Astrocyte (in vitro differentiated cells and primary cell): ENCODE measurements at regions not wholly inside any gene's neighbourhood (a gene's known extent, or its start where the extent isn't known, plus 50 kb on each side); places are given as distances from the start of the nearest gene placed in this dataset.

Experiments used
- DNase-seq: peaks from one replicate; pipeline ENCODE4 v3.0.0-alpha.2; 2010; ENCODE audit warnings: low read depth
- FAIRE-seq: peaks from 2 replicates; lab custom pipeline; 2011; peaks lifted over from hg19 to GRCh38; lab: Jason Lieb, UNC
- H2AFZ ChIP-seq: 2 replicates; pipeline ENCODE4 v1.6.0; 2012; ENCODE audit warnings: low read depth, low read length, inconsistent platforms
- H3K27ac ChIP-seq: 2 replicates; pipeline ENCODE4 v1.5.1; 2011; ENCODE audit warnings: low read depth, low read length, inconsistent platforms
- H3K27me3 ChIP-seq: 2 replicates; pipeline ENCODE4 v1.6.0; 2011; ENCODE audit warnings: low read length, inconsistent platforms; ENCODE audit not compliant: insufficient read depth
- H3K36me3 ChIP-seq: 2 replicates; pipeline ENCODE4 v1.5.1; 2011; ENCODE audit warnings: low read length, inconsistent platforms; ENCODE audit not compliant: insufficient read depth
- H3K4me1 ChIP-seq: 2 replicates; pipeline ENCODE4 v1.5.1; 2011; ENCODE audit warnings: low read length, inconsistent platforms; ENCODE audit not compliant: insufficient read depth
- H3K4me2 ChIP-seq: 2 replicates; pipeline ENCODE4 v1.6.0; 2012; ENCODE audit warnings: low read length, inconsistent platforms
- H3K4me3 ChIP-seq: 2 replicates; pipeline ENCODE4 v1.5.1; 2011; ENCODE audit warnings: low read depth, mild to moderate bottlenecking, low read length, inconsistent platforms; ENCODE audit not compliant: insufficient read depth
- H3K79me2 ChIP-seq: 2 replicates; pipeline ENCODE4 v1.6.0; 2012; ENCODE audit warnings: mild to moderate bottlenecking, low read length, inconsistent platforms; ENCODE audit not compliant: insufficient read depth
- H3K9ac ChIP-seq: 2 replicates; pipeline ENCODE4 v1.6.0; 2012; ENCODE audit warnings: mild to moderate bottlenecking, low read length, inconsistent platforms
- H3K9me3 ChIP-seq: 2 replicates; pipeline ENCODE4 v1.5.1; 2012; ENCODE audit warnings: low read depth, mild to moderate bottlenecking, low read length, inconsistent platforms; ENCODE audit not compliant: insufficient read depth
- H4K20me1 ChIP-seq: 2 replicates; pipeline ENCODE4 v1.6.0; 2012; ENCODE audit warnings: low read length, inconsistent platforms; ENCODE audit not compliant: insufficient read depth
- H3K27ac Mint-ChIP-seq: one replicate; pipeline ENCODE4 v1.8.0; 2021; ENCODE audit warnings: mild to moderate bottlenecking, mixed read lengths; ENCODE audit not compliant: unreplicated experiment
- H3K27me3 Mint-ChIP-seq: one replicate; pipeline ENCODE4 v1.8.0; 2021; ENCODE audit warnings: low read depth, mixed read lengths; ENCODE audit not compliant: unreplicated experiment
- H3K36me3 Mint-ChIP-seq: one replicate; pipeline ENCODE4 v1.8.0; 2021; ENCODE audit warnings: low read depth, mixed read lengths; ENCODE audit not compliant: unreplicated experiment
- H3K4me1 Mint-ChIP-seq: one replicate; pipeline ENCODE4 v1.8.0; 2021; ENCODE audit warnings: low read depth, mixed read lengths; ENCODE audit not compliant: unreplicated experiment
- H3K4me3 Mint-ChIP-seq: one replicate; pipeline ENCODE4 v1.8.0; 2021; ENCODE audit warnings: mild to moderate bottlenecking, moderate library complexity, mixed read lengths; ENCODE audit not compliant: unreplicated experiment
- H3K9me3 Mint-ChIP-seq: one replicate; pipeline ENCODE4 v1.8.0; 2021; ENCODE audit warnings: mild to moderate bottlenecking, mixed read lengths; ENCODE audit not compliant: unreplicated experiment
- EZH2 ChIP-seq: IDR thresholded peaks from 2 replicates; pipeline ENCODE4 v1.6.1; 2012; ENCODE audit warnings: mild to moderate bottlenecking, low read length, inconsistent platforms; ENCODE audit not compliant: insufficient read depth
- TF ChIP-seq, protein P1 (sequence below): IDR thresholded peaks from 2 replicates; pipeline ENCODE4 v1.5.1; 2011; ENCODE audit warnings: low read depth, mild to moderate bottlenecking, inconsistent platforms, low read length, moderate library complexity; ENCODE audit not compliant: insufficient read depth

- Histone ChIP-seq H2AFZ (no peak overlapping the region), H3K9ac (no peak overlapping the region), H4K20me1 (no peaks in the 10 kb centered on the region), H3K9me3 (no peaks in the 10 kb centered on the region), H3K79me2 (no peaks in the 10 kb centered on the region), H3K27ac (no peak overlapping the region), H3K4me1 (peaks cover 4% of the 10 kb centered on the region), H3K36me3 (no peaks in the 10 kb centered on the region), H3K4me3 (no peak overlapping the region), H3K4me2 (no peak overlapping the region), H3K27me3 (peaks cover 23% of the 10 kb centered on the region)
- Mint-ChIP-seq H3K9me3 (no peaks in the 10 kb centered on the region), H3K27ac (no peak overlapping the region), H3K4me3 (no peak overlapping the region), H3K4me1 (peaks cover 9% of the 10 kb centered on the region), H3K27me3 (peaks cover 42% of the 10 kb centered on the region), H3K36me3 (peaks cover 2% of the 10 kb centered on the region)
- DNase-seq = no peak
- no peak for TF ChIP-seq EZH2
- TF ChIP-seq, protein P1, sequence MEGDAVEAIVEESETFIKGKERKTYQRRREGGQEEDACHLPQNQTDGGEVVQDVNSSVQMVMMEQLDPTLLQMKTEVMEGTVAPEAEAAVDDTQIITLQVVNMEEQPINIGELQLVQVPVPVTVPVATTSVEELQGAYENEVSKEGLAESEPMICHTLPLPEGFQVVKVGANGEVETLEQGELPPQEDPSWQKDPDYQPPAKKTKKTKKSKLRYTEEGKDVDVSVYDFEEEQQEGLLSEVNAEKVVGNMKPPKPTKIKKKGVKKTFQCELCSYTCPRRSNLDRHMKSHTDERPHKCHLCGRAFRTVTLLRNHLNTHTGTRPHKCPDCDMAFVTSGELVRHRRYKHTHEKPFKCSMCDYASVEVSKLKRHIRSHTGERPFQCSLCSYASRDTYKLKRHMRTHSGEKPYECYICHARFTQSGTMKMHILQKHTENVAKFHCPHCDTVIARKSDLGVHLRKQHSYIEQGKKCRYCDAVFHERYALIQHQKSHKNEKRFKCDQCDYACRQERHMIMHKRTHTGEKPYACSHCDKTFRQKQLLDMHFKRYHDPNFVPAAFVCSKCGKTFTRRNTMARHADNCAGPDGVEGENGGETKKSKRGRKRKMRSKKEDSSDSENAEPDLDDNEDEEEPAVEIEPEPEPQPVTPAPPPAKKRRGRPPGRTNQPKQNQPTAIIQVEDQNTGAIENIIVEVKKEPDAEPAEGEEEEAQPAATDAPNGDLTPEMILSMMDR = no peak
- no peak for FAIRE-seq
Observed at GRCh38 chr15:69537901-69538300, 85.3 kb downstream of the RPLP1 start.

DNA sequence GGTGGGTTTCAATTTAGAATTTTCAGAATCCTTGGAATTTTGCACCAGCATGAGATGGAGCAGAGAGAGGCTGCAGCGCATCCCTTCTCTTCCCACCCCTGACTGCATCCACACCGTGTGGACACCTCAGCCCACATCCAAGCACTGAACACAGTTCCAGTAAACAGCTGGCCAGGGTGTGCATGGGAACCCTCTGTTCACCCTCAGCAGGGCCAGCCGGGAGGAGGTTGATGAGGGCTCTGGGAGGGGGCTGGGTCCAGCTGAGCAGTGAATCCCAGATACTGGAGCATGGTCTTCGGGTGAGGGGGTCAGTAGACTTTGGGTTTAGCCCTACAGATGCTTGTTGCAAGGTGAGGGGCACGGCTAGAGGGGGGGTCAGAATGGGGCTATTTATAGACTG is 85.8 kb downstream of the RPLP1 start:
- Histone ChIP-seq H3K79me2 (no peaks in the 10 kb centered on the region), H3K4me1 (peaks cover 4% of the 10 kb centered on the region), H3K27me3 (peaks cover 23% of the 10 kb centered on the region), H3K9ac (no peak overlapping the region), H3K4me2 (no peak overlapping the region), H3K9me3 (no peaks in the 10 kb centered on the region), H3K36me3 (no peaks in the 10 kb centered on the region), H3K27ac (no peak overlapping the region), H2AFZ (no peak overlapping the region), H4K20me1 (no peaks in the 10 kb centered on the region), H3K4me3 (no peak overlapping the region)
- peaks cover 9% of the 10 kb centered on the region for H3K4me1 Mint-ChIP-seq
- H3K27ac Mint-ChIP-seq = no peak overlapping the region
- no peaks in the 10 kb centered on the region for H3K9me3 Mint-ChIP-seq
- TF ChIP-seq, protein P1 = no peak
- TF ChIP-seq EZH2 = no peak
- DNase-seq (no peak), FAIRE-seq (no peak)
- H3K27me3 Mint-ChIP-seq = peaks cover 42% of the 10 kb centered on the region
- H3K36me3 Mint-ChIP-seq = peaks cover 2% of the 10 kb centered on the region
- H3K4me3 Mint-ChIP-seq = no peak overlapping the region

GRCh38 chr15:69539345-69539744 is 86.7 kb downstream of the RPLP1 start:
- FAIRE-seq (no peak), DNase-seq (no peak)
- H3K79me2 ChIP-seq = no peaks in the 10 kb centered on the region
- Mint-ChIP-seq H3K4me1 (peaks cover 9% of the 10 kb centered on the region), H3K27ac (no peak overlapping the region), H3K36me3 (peaks cover 2% of the 10 kb centered on the region), H3K4me3 (no peak overlapping the region), H3K27me3 (peaks cover 42% of the 10 kb centered on the region), H3K9me3 (peaks cover 1% of the 10 kb centered on the region)
- no peak overlapping the region for H3K9ac ChIP-seq
- TF ChIP-seq, protein P1 = no peak
- no peak for TF ChIP-seq EZH2
- H3K27me3 ChIP-seq = peaks cover 24% of the 10 kb centered on the region
- H3K4me3 ChIP-seq = no peak overlapping the region
- no peak overlapping the region for H3K27ac ChIP-seq
- H2AFZ ChIP-seq = no peak overlapping the region
- H3K4me1 ChIP-seq = peaks cover 4% of the 10 kb centered on the region
- H3K4me2 ChIP-seq = no peak overlapping the region
- H3K9me3 ChIP-seq = no peaks in the 10 kb centered on the region
- no peaks in the 10 kb centered on the region for H3K36me3 ChIP-seq
- H4K20me1 ChIP-seq = no peaks in the 10 kb centered on the region
